GM18505 (cell line): ENCODE measurements at regions not wholly inside any gene's neighbourhood (a gene's known extent, or its start where the extent isn't known, plus 50 kb on each side); places are given as distances from the start of the nearest gene placed in this dataset.
"Not testable (repeated sequence)": the region's sequence is repeated elsewhere in the genome, so short reads cannot be mapped to it uniquely, and the experiment has no call there.

Experiments
- ATAC-seq: cut with Tn5 transposase; IDR thresholded peaks from one replicate; pipeline ENCODE4 v1.9.1; 2021; ENCODE audit not compliant: unreplicated experiment
- POLR2A ChIP-seq: IDR thresholded peaks from 4 replicates; pipeline ENCODE4 v1.6.1; 2011; ENCODE audit warnings: borderline replicate concordance; ENCODE audit not compliant: insufficient read depth, insufficient read length; ENCODE audit errors: extremely low read depth

DNA sequence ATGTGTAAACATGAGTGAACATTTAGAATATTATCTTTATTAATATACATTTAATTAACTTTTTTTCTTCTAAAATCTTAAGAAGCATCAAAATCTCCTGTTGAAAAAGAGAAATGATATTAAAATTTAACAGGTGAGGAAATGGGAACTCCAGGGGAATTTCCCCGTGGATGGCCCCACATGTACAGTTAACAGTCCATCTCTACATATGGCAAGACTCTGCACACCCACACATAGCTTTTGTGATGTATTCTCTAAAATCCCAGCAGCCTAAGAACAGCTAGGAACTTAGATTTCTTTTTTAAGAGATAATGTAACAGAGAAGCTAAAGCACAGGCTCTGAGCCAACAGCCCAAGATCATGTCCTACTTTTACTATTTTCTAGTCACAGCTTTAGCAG, 556.3 kb upstream of the RGMB start:
- no peak for ATAC-seq
- no peak for TF ChIP-seq POLR2A

- ATAC-seq: no peak
- no peak for TF ChIP-seq POLR2A
Measured at GRCh38 chr5:98218838-98219237, 554.6 kb upstream of the RGMB start.

- no peak for TF ChIP-seq POLR2A
- ATAC-seq: no peak
Measured at GRCh38 chr5:98227489-98227888, 546.0 kb upstream of the RGMB start.

GRCh38 chr5:98231089-98231488, 542.4 kb upstream of the RGMB start:
- no peak for ATAC-seq
- TF ChIP-seq POLR2A: no peak

DNA sequence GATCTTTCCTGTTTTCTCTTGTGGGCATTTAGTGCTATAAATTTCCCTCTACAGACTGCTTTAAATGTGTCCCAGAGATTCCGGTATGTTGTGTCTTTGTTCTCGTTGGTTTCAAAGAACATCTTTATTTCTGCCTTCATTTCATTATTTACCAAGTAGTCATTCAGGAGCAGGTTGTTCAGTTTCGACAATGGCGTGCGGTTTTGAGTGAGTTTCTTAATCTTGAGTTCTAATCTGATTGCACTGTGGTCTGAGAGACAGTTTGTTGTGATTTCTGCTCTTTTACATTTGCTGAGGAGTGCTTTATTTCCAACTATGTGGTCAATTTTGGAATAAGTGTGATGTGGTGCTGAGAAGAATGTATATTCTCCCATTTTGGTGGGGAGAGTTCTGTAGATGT, 535.7 kb upstream of the RGMB start:
- not testable (repeated sequence) for ATAC-seq

DNA sequence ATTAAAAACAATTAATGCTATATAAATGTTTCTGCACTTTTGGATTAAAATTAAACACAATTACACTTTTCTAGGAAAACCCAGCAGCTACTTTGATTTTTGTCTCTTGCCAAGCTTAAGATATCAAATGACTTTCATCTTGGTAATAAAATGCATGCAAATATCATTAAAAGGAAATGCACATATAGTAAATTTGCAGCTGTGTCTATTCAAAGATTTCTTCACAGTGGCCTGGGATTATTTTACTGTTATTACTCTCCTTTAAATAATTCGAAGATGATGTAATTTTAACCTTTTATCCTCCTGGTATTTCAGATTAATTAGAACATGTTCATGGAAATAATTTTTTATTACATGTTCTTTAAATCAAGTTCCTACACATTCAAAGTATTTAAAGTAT, 529.5 kb upstream of the RGMB start:
- ATAC-seq: no peak
- no peak for TF ChIP-seq POLR2A

DNA sequence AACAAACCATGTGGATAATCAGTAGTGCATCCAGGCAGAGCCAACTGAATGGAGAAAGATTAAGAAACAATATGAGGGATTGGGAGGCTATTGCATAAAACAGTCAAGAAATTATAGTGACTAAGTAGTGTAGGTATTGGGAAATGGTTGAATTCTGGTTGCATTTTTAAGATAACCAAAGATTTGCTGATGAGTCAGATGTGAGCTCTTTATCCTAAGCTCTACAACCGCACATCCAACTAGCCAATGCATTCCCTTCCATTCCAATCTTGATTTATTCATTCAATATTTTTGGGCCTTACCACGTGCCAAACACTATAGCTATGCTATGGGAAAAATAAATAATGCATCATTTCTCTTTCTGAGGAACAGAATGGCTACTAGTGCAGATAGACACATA, 524.5 kb upstream of the RGMB start:
- no peak for TF ChIP-seq POLR2A
- ATAC-seq: no peak

DNA sequence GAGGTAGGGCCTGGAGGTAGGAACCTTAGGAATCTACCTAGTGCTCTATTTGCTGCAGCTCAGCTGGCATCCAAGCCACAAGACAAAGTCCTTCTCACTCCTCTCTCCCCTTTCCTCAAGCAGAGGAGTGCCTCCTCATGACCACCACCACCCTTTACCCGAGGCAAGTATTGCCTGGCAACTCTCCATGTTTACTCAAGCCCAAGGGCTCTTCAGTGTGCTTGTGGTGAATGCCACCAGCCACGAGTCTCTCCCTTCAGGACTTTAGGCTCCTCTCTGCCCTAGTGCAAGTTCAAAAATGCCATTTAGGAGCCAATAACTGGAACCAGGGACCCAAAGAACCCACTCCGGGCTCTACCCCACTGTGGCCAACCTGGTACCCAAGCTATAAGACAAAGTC, 514.5 kb upstream of the RGMB start:
- no peak for TF ChIP-seq POLR2A
- no peak for ATAC-seq

GRCh38 chr5:98259595-98259994, 513.9 kb upstream of the RGMB start:
- no peak for ATAC-seq
- no peak for TF ChIP-seq POLR2A

DNA sequence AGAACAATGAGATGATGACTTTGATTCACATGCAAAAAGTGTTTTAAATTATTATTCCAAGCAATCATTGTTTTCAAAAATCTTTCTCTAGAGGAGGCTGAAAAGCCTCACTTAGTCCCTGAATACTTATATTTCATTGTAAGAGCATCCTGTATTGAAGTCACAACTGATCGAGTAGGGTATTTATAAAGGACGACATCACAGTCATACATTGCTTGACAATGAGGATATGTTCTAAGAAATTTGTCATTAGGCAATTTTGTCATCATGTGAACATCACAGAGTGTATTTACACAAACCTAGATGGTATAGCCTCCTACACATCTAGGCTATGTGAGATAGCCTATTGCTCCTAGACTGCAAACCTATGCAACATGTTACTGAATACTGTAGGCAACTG, 510.4 kb upstream of the RGMB start:
- no peak for TF ChIP-seq POLR2A
- no peak for ATAC-seq

GRCh38 chr5:98268162-98268860, 505.2 kb upstream of the RGMB start:
- ATAC-seq: no peak
- no peak for TF ChIP-seq POLR2A

- no peak for TF ChIP-seq POLR2A
- ATAC-seq: no peak
Measured at GRCh38 chr5:98275980-98276379, 497.5 kb upstream of the RGMB start.

DNA sequence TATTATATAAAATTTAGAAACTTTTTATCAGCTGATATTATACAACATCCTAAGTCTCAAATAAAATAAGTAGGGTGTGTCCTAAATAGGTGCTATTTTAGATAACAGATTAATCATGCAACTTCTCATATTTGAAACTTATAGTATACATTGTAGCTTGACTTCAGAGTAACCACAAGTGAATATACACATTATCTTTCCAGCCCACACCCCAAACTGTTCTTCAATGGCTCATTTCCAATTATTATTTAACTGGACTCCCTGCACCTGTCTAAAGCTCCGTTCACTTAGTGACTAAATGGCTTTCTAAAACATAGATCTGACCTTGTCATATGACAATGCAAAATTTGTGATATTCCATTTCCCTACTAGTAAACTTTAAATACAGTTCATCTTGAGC, 490.9 kb upstream of the RGMB start:
- ATAC-seq: no peak
- TF ChIP-seq POLR2A: no peak

DNA sequence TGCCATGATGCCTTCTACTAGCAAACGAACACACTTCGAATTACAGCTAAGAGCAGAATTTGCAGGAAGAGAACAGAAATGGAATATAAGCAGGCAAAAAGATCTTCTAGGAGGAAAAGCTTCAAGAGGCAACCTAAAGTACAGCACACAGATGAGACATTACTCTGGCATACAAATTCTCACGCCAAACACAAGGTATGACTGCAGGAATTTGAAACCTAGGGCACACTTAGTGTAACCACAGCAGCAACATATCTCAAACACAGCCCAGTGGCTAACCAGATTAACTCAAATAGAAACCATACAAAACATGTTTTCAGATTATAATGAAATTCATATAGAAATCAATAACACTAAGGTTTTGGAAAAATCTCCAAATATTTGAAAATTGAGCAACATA, 481.0 kb upstream of the RGMB start:
- ATAC-seq: no peak
- TF ChIP-seq POLR2A: no peak

DNA sequence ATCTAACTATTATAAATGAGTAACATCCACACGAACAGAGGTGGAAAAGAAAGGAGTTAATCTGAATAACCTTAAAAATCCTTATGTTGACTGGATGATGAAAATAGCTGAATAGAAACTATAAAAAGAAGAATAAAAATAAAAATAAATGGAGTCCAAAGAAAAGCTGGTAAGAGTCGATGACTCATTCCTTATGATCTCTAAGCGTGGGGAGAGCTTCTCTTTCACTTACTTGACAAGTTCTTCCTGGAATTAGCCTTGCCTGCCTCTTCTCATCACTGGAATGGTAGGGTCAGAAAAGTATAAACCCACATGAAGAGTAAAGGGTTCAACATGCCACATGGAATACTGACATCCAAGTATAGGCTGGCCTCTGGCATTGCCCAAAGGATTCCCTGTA, 477.0 kb upstream of the RGMB start:
- TF ChIP-seq POLR2A: no peak
- ATAC-seq: no peak

DNA sequence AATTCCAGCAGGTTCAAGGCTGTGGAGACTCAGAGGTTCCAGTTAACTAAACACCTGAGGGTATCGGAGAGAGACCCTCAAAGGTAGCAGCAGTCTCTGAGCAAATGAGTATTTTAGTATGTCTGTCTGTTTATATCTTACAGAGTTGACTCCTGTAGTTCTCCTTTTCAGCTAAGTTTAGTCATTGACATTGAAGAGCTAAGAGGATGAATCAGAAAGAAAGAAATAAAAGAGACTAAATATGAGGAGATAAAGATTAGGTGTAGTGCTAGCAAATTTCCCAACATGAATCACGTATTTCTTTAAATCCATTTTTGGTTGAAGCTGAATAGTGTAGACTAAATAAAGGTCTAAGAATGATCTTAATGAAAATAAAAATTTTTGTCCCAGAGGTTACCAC, 474.0 kb upstream of the RGMB start:
- ATAC-seq: no peak
- no peak for TF ChIP-seq POLR2A

- no peak for ATAC-seq
- no peak for TF ChIP-seq POLR2A
Measured at GRCh38 chr5:98301547-98301946, 471.9 kb upstream of the RGMB start.
